Suppressor macrophage (primary cell): ENCODE measurements at regions not wholly inside any gene's neighbourhood (a gene's known extent, or its start where the extent isn't known, plus 50 kb on each side); places are given as distances from the start of the nearest gene placed in this dataset.
"Not testable (repeated sequence)": the region's sequence is repeated elsewhere in the genome, so short reads cannot be mapped to it uniquely, and the experiment has no call there.

Experiments
- DNase-seq, 4 experiments: peaks; one replicate each; pipeline ENCODE4 v3.0.0-alpha.2; 2020 to 2022

GRCh38 chr4:38338939-38339338, 325.1 kb upstream of the KLF3 start:
- DNase-seq = not testable (repeated sequence)

DNA sequence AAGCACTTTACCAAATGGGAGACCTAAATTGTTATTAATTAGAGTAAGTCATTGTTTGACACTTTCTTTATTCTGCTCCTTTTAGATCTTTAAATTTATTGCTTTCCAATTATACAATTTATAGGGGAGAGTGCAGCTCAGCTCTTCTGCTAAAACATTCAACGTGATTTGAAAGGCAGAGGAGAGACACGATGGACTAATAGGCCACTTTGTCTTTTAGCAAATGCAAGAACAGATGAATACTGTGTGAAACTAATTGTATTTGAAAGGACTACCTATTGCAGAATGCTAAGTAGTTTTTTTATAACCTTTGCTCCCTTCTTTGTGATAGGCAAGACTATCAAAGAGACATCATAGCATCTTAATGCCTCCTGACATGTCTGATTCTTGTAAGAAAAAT, 320.4 kb upstream of the KLF3 start:
- no peak for DNase-seq

GRCh38 chr4:38344929-38345328, 319.1 kb upstream of the KLF3 start:
- DNase-seq = no peak

DNA sequence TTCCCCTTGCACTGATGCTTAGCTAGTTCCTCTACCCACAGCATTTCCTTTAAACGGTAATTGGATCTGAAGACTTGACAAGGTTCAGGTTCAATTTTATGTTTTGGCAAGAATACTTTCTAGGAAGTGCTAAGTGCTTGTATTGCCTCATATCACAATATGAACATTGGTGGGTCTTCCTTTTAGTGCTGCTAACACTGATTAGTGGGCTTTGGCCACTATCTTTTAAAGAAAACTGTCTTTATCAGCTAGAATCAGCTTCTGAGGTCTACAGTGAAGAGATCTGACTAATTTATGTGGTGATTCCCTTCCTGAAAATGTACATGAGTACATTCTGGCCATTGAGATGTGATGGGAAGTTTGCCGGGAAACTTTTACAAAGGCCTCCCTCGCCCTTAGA, 316.7 kb upstream of the KLF3 start:
- no peak for DNase-seq

- no peak for DNase-seq
Observed at GRCh38 chr4:38354421-38354820, 309.6 kb upstream of the KLF3 start.

- no peak for DNase-seq
Observed at GRCh38 chr4:38354872-38355271, 309.1 kb upstream of the KLF3 start.

GRCh38 chr4:38356686-38357085, 307.3 kb upstream of the KLF3 start:
- DNase-seq = no peak

DNA sequence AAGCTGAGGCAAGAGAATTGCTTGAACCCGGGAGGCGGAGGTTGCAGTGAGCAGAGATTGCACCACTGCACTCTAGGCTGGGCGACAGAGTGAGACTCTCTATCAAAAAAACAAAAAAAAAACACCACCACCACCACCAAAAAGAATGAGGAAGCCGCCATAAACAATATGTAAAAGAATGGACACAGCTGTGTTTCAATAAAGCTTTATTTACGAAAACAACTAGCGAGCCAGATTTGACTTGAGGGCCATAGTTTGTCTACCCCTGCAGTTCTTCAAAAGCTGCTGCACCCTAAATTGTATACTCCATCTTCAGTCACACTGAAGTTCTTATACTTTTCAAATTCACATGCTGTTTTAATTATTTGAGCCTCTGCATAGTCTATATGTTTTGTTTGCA, 306.5 kb upstream of the KLF3 start:
- no peak for DNase-seq

DNA sequence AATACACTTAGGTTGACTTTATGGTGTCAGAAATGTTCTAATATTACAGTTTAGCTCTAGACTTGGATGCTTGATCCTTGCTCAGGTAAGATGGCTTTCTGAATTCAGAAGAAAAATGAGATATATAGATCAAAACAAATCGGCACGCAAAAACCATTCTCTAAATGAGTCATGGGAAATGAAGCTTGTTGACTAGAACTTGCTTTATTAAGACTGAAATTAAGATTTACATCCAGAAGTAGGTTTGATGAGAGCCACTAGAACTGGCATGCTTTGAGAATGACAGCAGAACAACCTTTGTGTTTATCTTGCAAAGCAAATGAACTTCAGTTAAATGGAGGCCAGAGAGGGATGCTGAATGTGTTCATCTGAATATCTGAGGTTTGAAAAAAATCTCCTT, 304.9 kb upstream of the KLF3 start:
- DNase-seq = no peak

GRCh38 chr4:38360201-38360600, 303.8 kb upstream of the KLF3 start:
- DNase-seq = no peak

GRCh38 chr4:38364383-38364963, 299.5 kb upstream of the KLF3 start:
- DNase-seq = no peak

DNA sequence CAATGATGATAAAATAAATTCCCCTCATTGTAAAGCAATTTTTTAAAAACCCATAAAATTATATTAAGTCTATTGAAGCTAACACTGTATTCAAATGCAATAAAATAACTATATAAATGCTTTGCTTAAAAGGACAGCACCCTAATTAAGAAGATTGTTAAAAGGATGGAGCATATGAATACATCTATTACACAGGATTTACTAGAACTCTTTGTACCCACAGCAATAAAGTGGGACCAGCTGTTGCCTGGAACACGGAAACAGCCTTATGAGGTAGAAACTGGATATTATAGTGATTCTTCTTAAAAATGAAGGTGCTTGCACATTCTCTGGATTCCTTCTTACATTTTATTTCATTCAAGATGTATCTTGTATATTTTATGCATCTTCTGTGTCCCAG, 298.7 kb upstream of the KLF3 start:
- DNase-seq = no peak

DNA sequence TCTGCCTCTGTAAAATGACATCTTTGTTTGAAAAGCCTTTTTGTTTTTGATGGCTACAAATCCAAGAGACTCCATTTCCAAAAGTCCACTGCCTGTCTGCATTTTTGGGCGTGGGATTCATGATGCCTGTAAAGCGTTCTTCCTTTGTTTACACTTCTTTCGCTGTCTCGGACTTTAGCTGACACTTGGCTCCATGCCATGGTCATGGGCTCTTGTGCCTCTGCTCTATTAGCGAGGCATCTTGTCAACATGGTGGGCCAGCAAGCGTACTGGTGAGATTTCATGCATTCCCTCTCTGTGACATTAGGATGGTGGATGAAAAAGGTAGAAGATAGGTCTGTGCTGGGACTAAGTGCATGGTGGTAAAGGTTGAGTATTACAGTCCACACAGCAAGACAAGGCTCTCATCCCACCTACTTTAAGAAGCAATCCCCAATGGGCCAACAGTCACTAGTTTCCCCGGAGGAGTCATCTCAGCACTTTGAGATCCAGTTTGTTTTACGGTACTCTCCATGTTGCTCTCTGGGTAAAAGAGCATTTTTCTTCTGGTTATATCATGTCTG, 298.2 kb upstream of the KLF3 start:
- DNase-seq = no peak

GRCh38 chr4:38366456-38366855, 297.5 kb upstream of the KLF3 start:
- no peak for DNase-seq

DNA sequence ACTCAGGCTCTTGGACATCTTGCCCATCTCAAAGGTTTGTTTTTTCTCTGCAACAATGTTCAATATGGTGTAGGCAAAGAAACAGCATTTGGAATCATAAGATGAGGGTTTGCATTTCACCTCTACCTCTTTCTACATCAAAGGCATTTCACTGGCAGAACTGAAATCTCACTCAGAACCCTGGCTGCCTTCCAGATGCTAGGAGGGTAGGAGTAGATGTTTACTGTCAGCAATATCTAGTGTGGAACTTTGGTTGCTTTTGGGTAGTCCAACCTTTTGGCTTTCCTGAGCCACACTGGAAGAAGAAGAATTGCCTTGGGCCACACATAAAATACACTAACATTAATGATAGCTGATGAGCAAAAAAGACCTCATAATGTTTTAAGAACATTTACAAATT, 297.0 kb upstream of the KLF3 start:
- DNase-seq = peak in 2 of 4 experiments; percentile 9 to 14

- DNase-seq = no peak
Observed at GRCh38 chr4:38367642-38368174, 296.3 kb upstream of the KLF3 start.

DNA sequence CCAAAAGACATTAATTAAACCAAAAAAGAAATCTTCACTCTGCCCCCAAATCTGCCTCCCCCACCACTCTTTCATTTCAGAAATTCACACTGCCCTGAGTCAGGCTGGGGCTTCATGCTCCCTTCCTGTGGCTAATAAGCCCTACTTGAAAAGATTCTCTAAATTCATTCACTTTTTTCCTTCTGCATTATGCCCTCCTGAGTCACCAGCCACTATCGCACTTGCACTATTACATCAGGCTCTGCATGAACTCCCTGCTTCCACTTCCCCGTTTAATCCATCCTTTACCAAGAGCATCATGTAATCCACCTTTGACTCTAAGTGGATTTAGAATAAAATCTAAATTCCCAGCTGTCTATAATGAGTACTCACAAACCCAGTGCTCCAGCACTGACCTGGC, 295.4 kb upstream of the KLF3 start:
- DNase-seq = peak; percentile 56 to 78 (median 66)

DNA sequence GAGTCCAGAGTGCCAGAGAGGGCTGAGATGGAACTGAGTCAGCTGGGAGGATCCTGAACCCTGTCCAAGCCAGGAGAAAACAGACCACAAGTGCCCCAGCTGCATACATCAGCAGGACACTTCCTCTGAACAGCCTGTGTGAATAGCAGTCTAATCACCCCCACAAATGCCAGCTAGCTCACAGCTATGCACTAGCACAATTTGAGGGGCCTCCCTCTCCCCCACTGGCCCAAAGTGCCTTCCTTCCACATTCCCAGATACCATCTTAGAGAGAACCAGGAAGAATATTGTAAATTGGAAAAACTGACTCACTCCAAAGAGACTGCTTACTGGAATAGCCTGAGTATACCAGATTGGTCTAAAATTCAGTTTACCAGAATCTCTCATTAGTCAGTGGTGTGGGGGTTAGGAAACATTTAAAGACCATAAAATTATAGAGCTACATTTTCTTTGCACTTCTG, 292.6 kb upstream of the KLF3 start:
- peak in 3 of 4 experiments; percentile 13 to 19 (median 15) for DNase-seq

DNA sequence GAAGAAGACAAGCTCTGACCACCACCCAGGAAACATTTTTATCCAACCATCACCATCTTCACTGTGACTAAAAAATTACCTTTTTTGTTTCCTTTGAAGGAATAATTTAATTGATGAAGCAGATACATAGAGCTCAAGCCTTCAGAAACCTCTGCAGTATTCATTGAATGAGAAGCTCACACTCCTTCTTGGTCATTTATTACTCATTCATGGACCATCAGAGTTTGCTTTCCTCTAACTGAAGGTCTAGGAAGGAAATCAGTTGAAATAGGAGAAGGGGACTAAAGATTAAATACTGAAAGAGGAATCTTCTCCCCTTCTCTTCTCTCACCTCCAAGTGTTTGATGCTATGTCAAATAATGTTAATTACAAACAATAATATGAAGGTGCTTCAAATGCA, 290.6 kb upstream of the KLF3 start:
- no peak for DNase-seq

- no peak for DNase-seq
Observed at GRCh38 chr4:38377195-38377594, 286.8 kb upstream of the KLF3 start.

GRCh38 chr4:38378478-38378877, 285.5 kb upstream of the KLF3 start:
- no peak for DNase-seq

DNA sequence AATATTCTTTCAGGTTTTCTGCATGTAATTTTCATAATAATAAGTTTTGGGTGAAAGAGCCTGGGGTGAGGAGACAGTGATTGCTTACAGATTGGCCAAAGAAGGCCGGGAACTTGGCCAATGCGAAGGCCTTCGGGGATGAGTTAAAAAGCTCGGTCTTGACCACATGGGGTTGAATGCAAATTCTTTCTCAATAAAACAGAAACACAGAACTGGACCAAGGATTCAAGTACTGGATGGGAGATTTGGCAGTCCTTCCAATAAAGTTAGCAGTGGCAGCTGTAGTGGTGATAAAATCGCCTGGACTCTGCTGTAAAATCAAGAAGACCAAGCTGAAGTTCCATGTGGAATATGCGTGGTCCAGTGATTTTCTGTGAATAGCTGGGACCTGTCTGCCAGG, 282.2 kb upstream of the KLF3 start:
- DNase-seq = no peak

DNA sequence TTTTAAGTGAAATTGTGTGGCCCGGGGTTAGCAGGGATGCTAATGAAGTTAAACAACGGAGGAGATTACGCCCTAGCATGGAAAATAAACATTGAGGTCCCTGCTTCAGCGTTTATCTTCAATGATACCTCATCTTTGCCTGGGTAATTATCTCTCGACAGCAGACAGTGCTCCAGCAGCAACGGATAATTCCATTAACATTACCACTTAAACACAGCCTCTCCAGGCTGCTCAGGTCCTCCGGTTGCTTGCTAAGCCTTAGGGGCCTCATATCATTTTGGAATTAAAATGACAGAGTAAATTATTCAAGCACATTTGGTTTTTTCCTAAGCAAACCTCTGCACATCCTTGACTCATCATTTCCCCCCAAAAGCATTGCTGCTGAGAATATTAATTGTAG, 281.5 kb upstream of the KLF3 start:
- DNase-seq = no peak

- DNase-seq = no peak
Observed at GRCh38 chr4:38383646-38384121, 280.3 kb upstream of the KLF3 start.
